H1 (cell line): ENCODE measurements at regions not wholly inside any gene's neighbourhood (a gene's known extent, or its start where the extent isn't known, plus 50 kb on each side); places are given as distances from the start of the nearest gene placed in this dataset.

Experiments
- CTCF ChIA-PET: fragments of 300-600 bp; sonication (Branson Sonifier 250); formaldehyde crosslinking; loops from one replicate; lab custom pipeline; 2021; ENCODE audit not compliant: partially characterized antibody; lab: Charles Lee
- POLR2A ChIA-PET: fragments of 300-600 bp; sonication (Branson Sonifier 250); formaldehyde crosslinking; loops from one replicate; lab custom pipeline; 2021; ENCODE audit warnings: inconsistent platforms; ENCODE audit not compliant: partially characterized antibody; lab: Charles Lee
- DNase-seq, 2 experiments: peaks; one replicate each; pipeline versions ENCODE4 v3.0.0 to v3.0.0-alpha.2; 2010 to 2022; ENCODE audit warnings: low spot score in 2 of 2, low read depth in 1 of 2, mixed read lengths in 1 of 2
- FAIRE-seq: peaks from 2 replicates; lab custom pipeline; 2011; peaks lifted over from hg19 to GRCh38; lab: Jason Lieb, UNC
- H2AFZ ChIP-seq: 2 replicates; pipeline ENCODE4 v1.8.1; 2012; ENCODE audit warnings: low read length, inconsistent platforms
- H2AK5ac ChIP-seq: 2 replicates; pipeline ENCODE4 v1.6.1; 2013; ENCODE audit warnings: low read depth, low read length
- H2BK120ac ChIP-seq: replicated peaks from 2 replicates; pipeline ENCODE3; 2013; ENCODE audit warnings: low read depth, low read length, inconsistent platforms
- H2BK12ac ChIP-seq: 2 replicates; pipeline ENCODE4 v1.6.1; 2013; ENCODE audit warnings: low read depth, low read length
- H2BK15ac ChIP-seq: 2 replicates; pipeline ENCODE4 v1.6.1; 2013; ENCODE audit warnings: low read length
- H2BK20ac ChIP-seq: 2 replicates; pipeline ENCODE4 v1.6.1; 2013; ENCODE audit warnings: low read length
- H2BK5ac ChIP-seq: 2 replicates; pipeline ENCODE4 v1.6.1; 2013; ENCODE audit warnings: low read depth, low read length
- H3K14ac ChIP-seq: 2 replicates; pipeline ENCODE4 v1.6.1; 2013; ENCODE audit warnings: inconsistent platforms; ENCODE audit not compliant: insufficient read length
- H3K18ac ChIP-seq: 2 replicates; pipeline ENCODE4 v1.6.1; 2013; ENCODE audit warnings: low read length; ENCODE audit errors: extremely low read depth
- H3K23ac ChIP-seq: 2 replicates; pipeline ENCODE4 v1.6.1; 2013; ENCODE audit warnings: inconsistent platforms; ENCODE audit not compliant: insufficient read length
- H3K23me2 ChIP-seq: 2 replicates; pipeline ENCODE4 v1.6.1; 2013; ENCODE audit warnings: low read depth, low read length
- H3K27ac ChIP-seq: 2 replicates; pipeline ENCODE4 v1.6.1; 2011; ENCODE audit warnings: low read depth, low read length, inconsistent platforms
- H3K27me3 ChIP-seq, 4 experiments: replicated peaks in 1 of 4; 1 replicate in 1 of 4; 2 replicates in 3 of 4; pipeline versions ENCODE4 v1.6.1 to v1.8.1; 2011 to 2013; ENCODE audit warnings: low read length in 3 of 4, mild to moderate bottlenecking in 3 of 4, inconsistent platforms in 2 of 4, mixed read lengths in 2 of 4, moderate library complexity in 1 of 4; ENCODE audit not compliant: control insufficient read depth in 3 of 4, insufficient read depth in 3 of 4; ENCODE audit errors: extremely low read depth in 1 of 4
- H3K36me3 ChIP-seq, 4 experiments: 2 replicates each; pipeline versions ENCODE4 v1.6.1 to v1.8.1; 2011 to 2013; ENCODE audit warnings: mild to moderate bottlenecking in 4 of 4, low read length in 3 of 4, moderate library complexity in 2 of 4, control low read depth in 1 of 4, inconsistent platforms in 1 of 4; ENCODE audit not compliant: insufficient read depth in 4 of 4, control insufficient read depth in 2 of 4
- H3K4ac ChIP-seq: replicated peaks from 2 replicates; pipeline ENCODE3; 2013; ENCODE audit warnings: low read length, low read depth, mixed read lengths, inconsistent platforms; ENCODE audit not compliant: insufficient read length
- H3K4me1 ChIP-seq, 4 experiments: replicated peaks in 1 of 4; 1 replicate in 1 of 4; 2 replicates in 3 of 4; pipeline versions ENCODE4 v1.6.1 to v1.8.1; 2011 to 2013; ENCODE audit warnings: low read length in 3 of 4, inconsistent platforms in 2 of 4, mixed read lengths in 1 of 4; ENCODE audit not compliant: insufficient read depth in 4 of 4, control insufficient read depth in 3 of 4
- H3K4me2 ChIP-seq, 2 experiments: 2 replicates each; pipeline versions ENCODE4 v1.6.1 to v1.8.1; 2011 to 2013; ENCODE audit warnings: low read depth in 2 of 2, low read length in 2 of 2, control low read depth in 1 of 2, inconsistent platforms in 1 of 2, mild to moderate bottlenecking in 1 of 2; ENCODE audit not compliant: insufficient read depth in 1 of 2
- H3K4me3 ChIP-seq, 4 experiments: fragments of 200-600, 300-600 bp in 1 of 4; sonication (generic), shearing (Covaris generic), sonication (Bioruptor Twin) in 1 of 4; 2 replicates each; pipeline versions ENCODE4 v1.5.1 to v1.8.1; 2011 to 2016; ENCODE audit warnings: low read length in 4 of 4, low read depth in 3 of 4, control low read depth in 2 of 4, inconsistent platforms in 2 of 4, mild to moderate bottlenecking in 2 of 4, mixed read lengths in 1 of 4, moderate library complexity in 1 of 4; ENCODE audit not compliant: insufficient read depth in 2 of 4; ENCODE audit errors: extremely low read depth in 1 of 4
- H3K56ac ChIP-seq: replicated peaks from 2 replicates; pipeline ENCODE3; 2013; ENCODE audit warnings: low read depth, mild to moderate bottlenecking, mixed read lengths, low read length, inconsistent platforms; ENCODE audit not compliant: insufficient read length
- H3K79me1 ChIP-seq: 2 replicates; pipeline ENCODE4 v1.6.1; 2013; ENCODE audit warnings: low read depth, low read length, control low read depth
- H3K79me2 ChIP-seq, 2 experiments: 2 replicates each; pipeline versions ENCODE4 v1.6.1 to v1.8.1; 2012 to 2013; ENCODE audit warnings: low read length in 2 of 2, mild to moderate bottlenecking in 2 of 2, inconsistent platforms in 1 of 2; ENCODE audit not compliant: insufficient read depth in 2 of 2, control insufficient read depth in 1 of 2
- H3K9ac ChIP-seq, 4 experiments: replicated peaks in 1 of 4; 1 replicate in 1 of 4; 2 replicates in 3 of 4; pipeline versions ENCODE4 v1.6.1 to v1.8.1; 2011 to 2013; ENCODE audit warnings: low read depth in 3 of 4, low read length in 3 of 4, control low read depth in 2 of 4, mild to moderate bottlenecking in 2 of 4, moderate library complexity in 2 of 4, inconsistent platforms in 1 of 4; ENCODE audit errors: extremely low read depth in 1 of 4
- H3K9me3 ChIP-seq, 2 experiments: 2 replicates each; pipeline versions ENCODE4 v1.6.1 to v1.8.1; 2012 to 2013; ENCODE audit warnings: mild to moderate bottlenecking in 2 of 2, moderate library complexity in 2 of 2, control low read depth in 1 of 2, inconsistent platforms in 1 of 2, low read depth in 1 of 2, low read length in 1 of 2, mixed read lengths in 1 of 2; ENCODE audit not compliant: insufficient read depth in 2 of 2
- H4K20me1 ChIP-seq, 2 experiments: replicated peaks in 1 of 2; 2 replicates each; pipeline versions ENCODE3 to v1.8.1; 2011 to 2013; ENCODE audit warnings: inconsistent platforms in 2 of 2, low read length in 2 of 2, mild to moderate bottlenecking in 1 of 2; ENCODE audit not compliant: insufficient read depth in 2 of 2, control insufficient read depth in 1 of 2
- H4K5ac ChIP-seq: 2 replicates; pipeline ENCODE4 v1.6.1; 2013; ENCODE audit warnings: low read length, low read depth, mixed read lengths, inconsistent platforms; ENCODE audit not compliant: insufficient read length
- H4K8ac ChIP-seq: 2 replicates; pipeline ENCODE4 v1.8.0; 2013; ENCODE audit warnings: mild to moderate bottlenecking, moderate library complexity, low read length, inconsistent platforms; ENCODE audit not compliant: insufficient read depth; ENCODE audit errors: extremely low read depth
- H4K91ac ChIP-seq: replicated peaks from 2 replicates; pipeline ENCODE3; 2013; ENCODE audit warnings: low read length, mixed read lengths, inconsistent platforms; ENCODE audit not compliant: insufficient read length
- BACH1 ChIP-seq: IDR thresholded peaks from 2 replicates; pipeline ENCODE4 v1.6.1; 2012; ENCODE audit warnings: low read length, improper control_type of control experiment
- CBX8 ChIP-seq: fragments of 300-800, 300-1000 bp; sonication (generic); IDR thresholded peaks from 2 replicates; pipeline ENCODE4 v1.7.1; 2016; ENCODE audit warnings: low read depth, low read length, borderline replicate concordance
- RNF2 ChIP-seq: fragments of 200-900, 300-1000 bp; sonication (generic); IDR thresholded peaks from 2 replicates; pipeline ENCODE4 v1.7.1; 2016; ENCODE audit warnings: borderline replicate concordance, low read depth, mild to moderate bottlenecking, antibody characterized with exemption, low read length; ENCODE audit not compliant: poor library complexity, severe bottlenecking; ENCODE audit errors: missing control alignments
- SP1 ChIP-seq: IDR thresholded peaks from 2 replicates; pipeline ENCODE4 v1.6.1; 2011; ENCODE audit warnings: low read depth, low read length
- WGBS, 2 experiments: shearing (Covaris generic) in 1 of 2; methylation state at CpG; one replicate each; pipeline versions ENCODE4 v1.1.6 to v1.1.7; 2013 to 2015; ENCODE audit warnings: low lambda C conversion rate in 2 of 2, mixed read lengths in 2 of 2, inconsistent platforms in 1 of 2, low coverage in 1 of 2, missing lambda C conversion rate in 1 of 2; ENCODE audit not compliant: insufficient replicate concordance in 2 of 2, insufficient coverage in 1 of 2, insufficient read length in 1 of 2; ENCODE audit errors: extremely low coverage in 1 of 2, missing lambda C conversion rate in 1 of 2; 5-methylcytosine and 5-hydroxymethylcytosine counted together

- Histone ChIP-seq H2BK15ac (no peak overlapping the region), H3K9me3 (no peaks in the 10 kb centered on the region; a peak in 1 of 4 replicates), H3K79me1 (no peaks in the 10 kb centered on the region), H3K9ac (no peak overlapping the region), H2BK120ac (no peak overlapping the region), H3K36me3 (no peaks in the 10 kb centered on the region), H2BK20ac (no peak overlapping the region), H3K23me2 (no peaks in the 10 kb centered on the region; the same call in 1 of the 2 replicates), H3K56ac (no peak overlapping the region), H3K27ac (no peak overlapping the region), H4K5ac (no peak overlapping the region), H2BK5ac (no peak overlapping the region), H4K8ac (no peak overlapping the region), H3K23ac (no peak overlapping the region), H4K20me1 (no peaks in the 10 kb centered on the region), H2AK5ac (no peak overlapping the region), H3K14ac (no peak overlapping the region), H3K4ac (no peak overlapping the region), H2BK12ac (no peak overlapping the region), H3K4me2 (no peak overlapping the region), H3K4me3 (no peak overlapping the region), H3K27me3 (no peaks in the 10 kb centered on the region), H2AFZ (no peak overlapping the region), H3K79me2 (no peaks in the 10 kb centered on the region), H3K18ac (no peak overlapping the region), H4K91ac (no peak overlapping the region), H3K4me1 (no peaks in the 10 kb centered on the region)
- DNase-seq (no peak), FAIRE-seq (no peak)
- POLR2A ChIA-PET: no interaction called here
- TF ChIP-seq RNF2 (no peak), BACH1 (no peak), CBX8 (no peak), SP1 (no peak)
- CTCF ChIA-PET: no interaction called here
- 98% methylated on average over 2 of the region's 2 CpGs; no CpG with 5 or more reads in 1 of the 2 experiments for WGBS, 2 experiments
These were observed 869.8 kb upstream of the B3GALT2 start for GRCh38 chr1:194056169-194056568.
